A673 (cell line): ENCODE measurements at regions not wholly inside any gene's neighbourhood (a gene's known extent, or its start where the extent isn't known, plus 50 kb on each side); places are given as distances from the start of the nearest gene placed in this dataset.

Experiments
- BruUV-seq: library from RNA; stranded (reverse); fragments of 400-500 nt; replicated peaks from 2 replicates; lab custom pipeline; 2021; lab: Mats Ljungman, UMichigan
- CTCF ChIA-PET: fragments of 300-600 bp; sonication (Branson Sonifier 250); formaldehyde crosslinking; loops from one replicate; lab custom pipeline; 2022; ENCODE audit warnings: antibody characterized with exemption; lab: Charles Lee
- POLR2A ChIA-PET: fragments of 300-600 bp; sonication (Branson Sonifier 250); formaldehyde crosslinking; loops from one replicate; lab custom pipeline; 2022; ENCODE audit warnings: antibody characterized with exemption; ENCODE audit not compliant: low non-redundant PET; lab: Charles Lee
- DNase-seq: peaks from one replicate; pipeline ENCODE4 v3.0.0-alpha.2; 2015; ENCODE audit warnings: low spot score
- H3K27ac ChIP-seq: fragments of 200-600 bp; sonication (generic); 2 replicates; pipeline ENCODE4 v1.5.1; 2016; ENCODE audit warnings: mixed run types, low read depth, mild to moderate bottlenecking, mixed read lengths, antibody characterized with exemption, low read length; ENCODE audit not compliant: poor library complexity, severe bottlenecking
- H3K27me3 ChIP-seq: fragments of 200-600 bp; sonication (generic); replicated peaks from 2 replicates; pipeline ENCODE4 v1.6.1; 2017; ENCODE audit warnings: mixed run types, low read depth, mild to moderate bottlenecking, mixed read lengths, antibody characterized with exemption, low read length; ENCODE audit not compliant: insufficient read depth, poor library complexity
- H3K36me3 ChIP-seq: fragments of 200-600 bp; sonication (generic); 2 replicates; pipeline ENCODE4 v1.6.1; 2016; ENCODE audit warnings: mixed run types, mild to moderate bottlenecking, mixed read lengths, antibody characterized with exemption, low read length; ENCODE audit not compliant: insufficient read depth, poor library complexity, severe bottlenecking
- H3K4me1 ChIP-seq: fragments of 200-600 bp; sonication (generic); 2 replicates; pipeline ENCODE4 v1.6.1; 2017; ENCODE audit warnings: mixed run types, mild to moderate bottlenecking, mixed read lengths, antibody characterized with exemption, low read length; ENCODE audit not compliant: insufficient read depth, poor library complexity, severe bottlenecking
- H3K4me3 ChIP-seq: fragments of 200-600 bp; sonication (generic); 2 replicates; pipeline ENCODE4 v1.5.1; 2016; ENCODE audit warnings: low read depth, mixed run types, mild to moderate bottlenecking, mixed read lengths, low read length; ENCODE audit not compliant: poor library complexity, severe bottlenecking
- H3K9me3 ChIP-seq: fragments of 200-600 bp; sonication (generic); 2 replicates; pipeline ENCODE4 v1.6.1; 2016; ENCODE audit warnings: mixed run types, low read depth, mild to moderate bottlenecking, mixed read lengths, antibody characterized with exemption, low read length; ENCODE audit not compliant: poor library complexity, severe bottlenecking
- CTCF ChIP-seq: fragments of 300-800, 200-600 bp; sonication (generic); conservative IDR thresholded peaks from 2 replicates; pipeline ENCODE4 v1.5.1; 2017; ENCODE audit warnings: low read depth, mild to moderate bottlenecking, antibody characterized with exemption, low read length, moderate library complexity, mixed read lengths
- EZH2 ChIP-seq: fragments of 200-600 bp; sonication (generic); IDR thresholded peaks from 2 replicates; pipeline ENCODE4 v1.6.1; 2017; ENCODE audit warnings: borderline replicate concordance, low read depth, mild to moderate bottlenecking, mixed read lengths, antibody characterized with exemption, low read length; ENCODE audit not compliant: poor library complexity, severe bottlenecking
- intact Hi-C: fragments of 100-400 bp; cut with micrococcal nuclease; formaldehyde crosslinking; loops from one replicate; pipeline ENCODE4 v1.10.0; 2022; ENCODE audit not compliant: unreplicated experiment

GRCh38 chr20:39227416-39227815, 265.3 kb downstream of the DHX35 start:
- Histone ChIP-seq H3K9me3 (no peaks in the 10 kb centered on the region), H3K4me1 (no peaks in the 10 kb centered on the region), H3K4me3 (no peak overlapping the region), H3K27me3 (peaks cover 13% of the 10 kb centered on the region), H3K36me3 (no peaks in the 10 kb centered on the region), H3K27ac (no peak overlapping the region)
- TF ChIP-seq CTCF (no peak), EZH2 (no peak)
- POLR2A ChIA-PET: no interaction called here
- CTCF ChIA-PET: no interaction called here
- intact Hi-C loops: no loop called here
- no peak for DNase-seq
- no TSS peak for BruUV-seq

GRCh38 chr20:39225978-39226377, 263.8 kb downstream of the DHX35 start:
- TF ChIP-seq CTCF: no peak
- TF ChIP-seq EZH2: no peak
- peaks cover 24% of the 10 kb centered on the region for H3K27me3 ChIP-seq
- BruUV-seq: no TSS peak
- DNase-seq: no peak
- intact Hi-C loops: no loop called here
- H3K4me1 ChIP-seq: no peaks in the 10 kb centered on the region
- H3K27ac ChIP-seq: no peak overlapping the region
- CTCF ChIA-PET: no interaction called here
- no peak overlapping the region for H3K4me3 ChIP-seq
- POLR2A ChIA-PET: no interaction called here
- H3K9me3 ChIP-seq: no peaks in the 10 kb centered on the region
- no peaks in the 10 kb centered on the region for H3K36me3 ChIP-seq

- intact Hi-C loops: no loop called here
- BruUV-seq: no TSS peak
- CTCF ChIA-PET: no interaction called here
- POLR2A ChIA-PET: no interaction called here
- DNase-seq: no peak
- Histone ChIP-seq H3K4me1 (no peaks in the 10 kb centered on the region), H3K36me3 (no peaks in the 10 kb centered on the region), H3K27me3 (peaks cover 29% of the 10 kb centered on the region), H3K27ac (no peak overlapping the region), H3K4me3 (no peak overlapping the region), H3K9me3 (no peaks in the 10 kb centered on the region)
- no peak for TF ChIP-seq EZH2
- no peak for TF ChIP-seq CTCF
These were observed 263.4 kb downstream of the DHX35 start for GRCh38 chr20:39225536-39225935.
